ENCODE measurements at regions not wholly inside any gene's neighbourhood (a gene's known extent, or its start where the extent isn't known, plus 50 kb on each side); places are given as distances from the start of the nearest gene placed in this dataset.

GRCh38 chr1:114299331-114299975, 145.8 kb upstream of the SYT6 start:
- peak in 1 of 2 donors; percentile 17 for DNase-seq (ENCODE audit: low read depth in 2 of 2)
- no peak overlapping the region for H3K4me3 ChIP-seq (replicated peaks in 1 of 2; ENCODE audit: low read depth in 2 of 2, low read length in 2 of 2)
- TF ChIP-seq CTCF (IDR thresholded peaks at IDR 0.05; ENCODE audit: low read depth, low read length), result peak; percentile 20

GRCh38 chr1:114298008-114298407, 144.3 kb upstream of the SYT6 start:
- H3K4me3 ChIP-seq (replicated peaks in 1 of 2; ENCODE audit: low read depth in 2 of 2, low read length in 2 of 2), result no peak overlapping the region
- TF ChIP-seq CTCF (IDR thresholded peaks at IDR 0.05; ENCODE audit: low read depth, low read length), result no peak
- no peak for DNase-seq (ENCODE audit: low read depth in 2 of 2)

- no peak for TF ChIP-seq CTCF (IDR thresholded peaks at IDR 0.05; ENCODE audit: low read depth, low read length)
- DNase-seq (ENCODE audit: low read depth in 2 of 2), result no peak
Measured at GRCh38 chr1:114296413-114296812, 142.7 kb upstream of the SYT6 start.

GRCh38 chr1:114295321-114295720, 141.7 kb upstream of the SYT6 start:
- no peak for DNase-seq (ENCODE audit: low read depth in 2 of 2)
- no peak overlapping the region for H3K4me3 ChIP-seq (replicated peaks in 1 of 2; ENCODE audit: low read depth in 2 of 2, low read length in 2 of 2)
- no peak for TF ChIP-seq CTCF (IDR thresholded peaks at IDR 0.05; ENCODE audit: low read depth, low read length)

More at GRCh38 chr1:114296413-114296812, 142.7 kb upstream of the SYT6 start:
- H3K4me3 ChIP-seq (replicated peaks in 1 of 2; ENCODE audit: low read depth in 2 of 2, low read length in 2 of 2), result no peak overlapping the region

- no peak overlapping the region for H3K4me3 ChIP-seq (replicated peaks in 1 of 2; ENCODE audit: low read depth in 2 of 2, low read length in 2 of 2)
- no peak for DNase-seq (ENCODE audit: low read depth in 2 of 2)
- TF ChIP-seq CTCF (IDR thresholded peaks at IDR 0.05; ENCODE audit: low read depth, low read length), result no peak
Measured at GRCh38 chr1:114292835-114293234, 139.2 kb upstream of the SYT6 start.

- H3K4me3 ChIP-seq (replicated peaks in 1 of 2; ENCODE audit: low read depth in 2 of 2, low read length in 2 of 2), result no peak overlapping the region
- DNase-seq (ENCODE audit: low read depth in 2 of 2), result no peak
- no peak for TF ChIP-seq CTCF (IDR thresholded peaks at IDR 0.05; ENCODE audit: low read depth, low read length)
Measured at GRCh38 chr1:114292194-114292593, 138.5 kb upstream of the SYT6 start.

GRCh38 chr1:114290776-114291175, 137.1 kb upstream of the SYT6 start:
- DNase-seq (ENCODE audit: low read depth in 2 of 2), result no peak
- no peak overlapping the region for H3K4me3 ChIP-seq (replicated peaks in 1 of 2; ENCODE audit: low read depth in 2 of 2, low read length in 2 of 2)
- no peak for TF ChIP-seq CTCF (IDR thresholded peaks at IDR 0.05; ENCODE audit: low read depth, low read length)
